ENCODE measurements at regions not wholly inside any gene's neighbourhood (a gene's known extent, or its start where the extent isn't known, plus 50 kb on each side); places are given as distances from the start of the nearest gene placed in this dataset.
A peak's percentile ranks its signal among the peaks of the same experiment; 100 is the strongest.

DNA sequence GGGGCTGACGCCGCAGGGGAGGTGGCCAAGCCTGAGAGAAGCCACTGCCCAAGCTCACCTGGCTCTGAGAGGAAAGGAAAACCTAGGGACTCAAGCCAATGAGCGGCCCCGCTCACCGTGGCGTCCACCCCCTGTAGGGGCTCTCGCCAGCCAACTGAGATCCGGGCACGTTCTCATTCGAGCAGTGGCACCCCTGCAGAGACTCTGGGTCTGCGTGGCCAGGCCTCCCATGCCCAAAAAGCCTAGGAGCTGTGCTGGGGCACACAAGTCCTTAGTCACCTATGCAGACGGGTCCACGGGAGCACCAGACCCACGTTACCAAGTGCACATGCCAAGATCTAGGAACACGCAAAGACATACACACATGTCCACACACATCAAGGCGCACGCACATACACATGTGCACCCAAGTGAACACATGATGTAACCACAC lies 106.2 kb downstream of the NCOR2 start:
- WGBS (ENCODE audit: insufficient coverage): 92% methylated on average over 17 of the region's 17 CpGs
- H3K36me3 ChIP-seq (ENCODE audit: control insufficient read depth, insufficient read depth, low read length): peaks cover 79% of the 10 kb centered on the region
- peaks cover 2% of the 10 kb centered on the region for H3K9me3 ChIP-seq (ENCODE audit: control insufficient read depth, insufficient read depth, low read length)
- H3K27me3 ChIP-seq (ENCODE audit: control insufficient read depth, insufficient read depth, low read length): no peaks in the 10 kb centered on the region
- no peak overlapping the region for H3K4me3 ChIP-seq (ENCODE audit: low read depth, low read length)
- DNase-seq (ENCODE audit: low read depth in 4 of 6, low spot score in 6 of 6): no peak
- H3K4me1 ChIP-seq (ENCODE audit: control insufficient read depth, insufficient read depth, low read length): peaks cover 54% of the 10 kb centered on the region
- H3K27ac ChIP-seq (ENCODE audit: low read depth, low read length): no peak overlapping the region

DNA sequence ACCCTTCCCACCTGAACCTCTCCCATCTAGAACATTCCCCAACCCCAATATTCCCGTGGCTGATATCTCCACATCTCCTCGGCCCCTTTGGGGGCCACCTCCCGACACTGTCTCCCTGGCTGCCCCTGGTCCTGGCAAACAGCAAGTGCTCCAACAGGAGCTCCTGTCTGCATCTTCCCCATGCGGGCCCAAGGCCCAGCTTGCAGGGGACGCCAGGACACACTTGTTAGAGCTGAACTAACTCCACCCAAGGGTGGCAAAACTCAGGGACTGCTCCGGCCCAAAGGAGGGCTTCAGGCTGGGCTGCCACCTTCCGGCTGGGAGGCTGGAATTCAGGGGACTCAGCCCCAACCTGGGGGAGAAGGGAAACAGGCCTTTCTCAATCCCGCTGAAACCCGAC lies 106.6 kb downstream of the NCOR2 start:
- no peaks in the 10 kb centered on the region for H3K27me3 ChIP-seq (ENCODE audit: control insufficient read depth, insufficient read depth, low read length)
- 91% methylated on average over 9 of the region's 9 CpGs for WGBS (ENCODE audit: insufficient coverage)
- peaks cover 55% of the 10 kb centered on the region for H3K4me1 ChIP-seq (ENCODE audit: control insufficient read depth, insufficient read depth, low read length)
- DNase-seq (ENCODE audit: low read depth in 4 of 6, low spot score in 6 of 6): no peak
- peaks cover 2% of the 10 kb centered on the region for H3K9me3 ChIP-seq (ENCODE audit: control insufficient read depth, insufficient read depth, low read length)
- peaks cover 79% of the 10 kb centered on the region for H3K36me3 ChIP-seq (ENCODE audit: control insufficient read depth, insufficient read depth, low read length)
- no peak overlapping the region for H3K27ac ChIP-seq (ENCODE audit: low read depth, low read length)
- no peak overlapping the region for H3K4me3 ChIP-seq (ENCODE audit: low read depth, low read length)

DNA sequence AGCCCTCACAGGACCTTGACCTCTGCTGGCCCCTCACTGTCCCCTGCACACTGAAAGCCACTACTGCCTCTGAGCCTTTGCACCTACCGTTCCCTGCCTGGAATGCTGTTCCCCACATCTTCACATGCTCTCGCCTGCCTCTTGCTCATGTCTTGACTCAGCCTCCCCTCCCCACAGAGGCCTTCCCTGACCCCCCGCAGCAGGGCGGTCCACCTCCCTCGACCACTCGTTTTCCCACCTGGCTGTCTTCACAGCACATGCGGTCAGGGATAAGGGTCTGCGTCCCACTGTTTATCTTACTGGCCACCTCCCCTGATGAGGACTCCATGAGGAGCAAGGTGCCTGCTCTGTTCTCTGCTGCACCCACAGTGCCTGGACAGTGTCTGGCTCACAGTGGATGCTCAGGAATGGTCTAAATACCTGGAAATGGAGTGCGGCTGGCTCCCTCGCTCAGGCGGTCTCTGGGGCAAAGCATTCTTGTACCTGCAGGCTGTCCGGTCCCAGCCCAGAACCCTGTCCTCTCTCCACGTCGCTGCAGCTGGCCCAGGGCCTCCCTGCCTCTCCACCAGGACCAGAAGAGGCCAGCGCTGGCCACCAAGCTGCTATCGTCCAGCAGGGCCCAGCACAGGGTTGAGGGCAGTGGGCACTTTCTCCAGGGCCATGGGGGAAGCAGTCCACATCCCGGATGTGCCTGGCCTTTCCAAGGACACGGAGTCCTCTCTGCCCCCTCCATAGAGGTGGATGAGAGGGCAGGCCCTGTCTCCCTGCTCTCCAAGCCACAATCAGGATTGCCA lies 107.4 kb downstream of the NCOR2 start:
- H3K27ac ChIP-seq (ENCODE audit: low read depth, low read length): no peak overlapping the region

DNA sequence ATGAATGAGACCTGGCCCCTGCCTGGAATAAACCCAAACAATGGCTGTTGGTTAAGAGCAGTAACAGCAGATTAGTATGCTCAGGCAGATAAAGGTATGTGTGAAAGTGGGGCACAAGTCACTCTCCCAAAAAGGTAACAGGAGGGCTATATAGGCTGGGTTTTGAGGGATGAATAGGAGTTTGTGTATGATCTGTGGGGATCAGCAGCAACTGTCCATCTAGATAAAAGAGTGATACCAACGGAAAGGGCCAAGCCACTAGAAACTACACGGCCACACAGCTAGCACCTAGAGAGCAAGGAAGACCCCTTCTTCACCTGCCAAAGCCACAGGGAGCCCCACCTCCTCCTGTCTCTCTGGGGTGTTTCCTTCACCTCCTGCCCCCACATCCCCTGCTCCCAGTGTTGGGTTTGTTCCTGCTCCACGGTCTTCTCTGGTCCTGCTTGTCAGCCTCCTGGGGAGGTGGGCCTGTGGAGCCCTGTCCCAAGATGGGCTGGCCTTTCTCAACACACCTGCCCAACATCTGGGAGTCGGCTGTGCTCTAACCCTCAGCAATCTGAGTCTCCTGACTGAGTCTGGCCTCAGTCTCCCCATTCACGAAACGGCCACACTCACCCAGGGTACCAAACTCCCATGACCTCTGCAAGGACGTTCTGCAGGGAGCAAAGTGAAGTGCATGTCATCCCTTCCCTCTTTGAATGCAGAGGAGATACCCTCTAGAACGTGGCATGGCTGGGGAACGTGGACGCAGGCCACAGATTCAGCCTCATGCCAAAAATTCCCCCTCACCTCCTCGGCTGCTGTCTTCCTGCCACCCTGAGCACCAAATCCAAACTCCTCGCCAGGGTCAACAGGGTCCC lies 108.2 kb downstream of the NCOR2 start:
- Histone ChIP-seq H3K36me3 (ENCODE audit: control insufficient read depth, insufficient read depth, low read length) (peaks cover 73% of the 10 kb centered on the region), H3K4me3 (ENCODE audit: low read depth, low read length) (no peak overlapping the region), H3K4me1 (ENCODE audit: control insufficient read depth, insufficient read depth, low read length) (peaks cover 62% of the 10 kb centered on the region), H3K9me3 (ENCODE audit: control insufficient read depth, insufficient read depth, low read length) (no peaks in the 10 kb centered on the region), H3K27me3 (ENCODE audit: control insufficient read depth, insufficient read depth, low read length) (no peaks in the 10 kb centered on the region), H3K27ac (ENCODE audit: low read depth, low read length) (no peak overlapping the region)
- DNase-seq (ENCODE audit: low read depth in 4 of 6, low spot score in 6 of 6): no peak
- WGBS (ENCODE audit: insufficient coverage): 95% methylated on average over 12 of the region's 12 CpGs

More for the DNA sequence above, 107.4 kb downstream of the NCOR2 start:
- DNase-seq (ENCODE audit: low read depth in 4 of 6, low spot score in 6 of 6): no peak
- Histone ChIP-seq H3K27me3 (ENCODE audit: control insufficient read depth, insufficient read depth, low read length) (no peaks in the 10 kb centered on the region), H3K4me1 (ENCODE audit: control insufficient read depth, insufficient read depth, low read length) (peaks cover 61% of the 10 kb centered on the region), H3K9me3 (ENCODE audit: control insufficient read depth, insufficient read depth, low read length) (peaks cover 2% of the 10 kb centered on the region), H3K36me3 (ENCODE audit: control insufficient read depth, insufficient read depth, low read length) (peaks cover 78% of the 10 kb centered on the region), H3K4me3 (ENCODE audit: low read depth, low read length) (no peak overlapping the region)
- WGBS (ENCODE audit: insufficient coverage): 98% methylated on average over 18 of the region's 18 CpGs

DNA sequence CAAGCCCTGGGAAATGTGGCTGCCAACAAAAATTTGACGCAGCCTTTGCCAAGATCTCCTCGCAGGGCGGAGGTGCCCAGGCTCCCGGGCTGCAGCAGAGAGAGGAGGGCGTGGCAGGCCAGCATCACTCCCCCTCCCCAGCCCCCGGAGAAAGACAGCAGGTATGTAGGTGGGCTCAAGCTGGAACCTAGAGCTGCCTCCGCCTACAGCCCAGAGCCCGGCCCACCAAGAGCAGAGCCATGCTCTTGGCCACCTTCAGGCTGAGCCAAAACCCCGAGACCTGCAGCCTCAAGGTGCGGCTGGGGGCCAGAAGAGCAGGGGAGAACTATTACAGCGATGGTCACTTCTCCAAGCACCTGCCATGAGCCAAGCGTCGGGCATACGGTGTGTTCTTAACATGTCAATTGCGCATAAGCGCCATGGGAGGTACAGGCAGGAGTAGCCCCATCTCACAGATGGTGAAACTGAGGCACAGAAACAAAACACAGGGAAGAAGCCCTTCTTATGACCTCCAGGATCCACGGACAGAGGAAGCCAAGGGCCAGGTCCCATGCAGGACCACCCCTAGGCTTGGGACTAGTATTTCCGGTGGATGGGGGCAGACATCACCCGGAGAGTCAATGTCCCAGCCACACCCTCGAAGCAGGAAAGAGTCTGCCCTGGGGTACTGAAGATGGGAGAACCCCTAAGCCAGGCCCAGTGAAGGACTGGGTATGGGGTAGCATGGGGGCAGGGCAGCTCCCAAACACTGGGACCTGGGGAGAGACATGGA lies 109.0 kb downstream of the NCOR2 start:
- peaks cover 76% of the 10 kb centered on the region for H3K36me3 ChIP-seq (ENCODE audit: control insufficient read depth, insufficient read depth, low read length)
- WGBS (ENCODE audit: insufficient coverage): 91% methylated on average over 15 of the region's 20 CpGs
- H3K9me3 ChIP-seq (ENCODE audit: control insufficient read depth, insufficient read depth, low read length): no peaks in the 10 kb centered on the region
- peak overlapping the region; percentile 82 for H3K27ac ChIP-seq (ENCODE audit: low read depth, low read length)
- no peak for DNase-seq (ENCODE audit: low read depth in 4 of 6, low spot score in 6 of 6)
- peaks cover 62% of the 10 kb centered on the region for H3K4me1 ChIP-seq (ENCODE audit: control insufficient read depth, insufficient read depth, low read length)
- H3K4me3 ChIP-seq (ENCODE audit: low read depth, low read length): no peak overlapping the region
- H3K27me3 ChIP-seq (ENCODE audit: control insufficient read depth, insufficient read depth, low read length): no peaks in the 10 kb centered on the region

DNA sequence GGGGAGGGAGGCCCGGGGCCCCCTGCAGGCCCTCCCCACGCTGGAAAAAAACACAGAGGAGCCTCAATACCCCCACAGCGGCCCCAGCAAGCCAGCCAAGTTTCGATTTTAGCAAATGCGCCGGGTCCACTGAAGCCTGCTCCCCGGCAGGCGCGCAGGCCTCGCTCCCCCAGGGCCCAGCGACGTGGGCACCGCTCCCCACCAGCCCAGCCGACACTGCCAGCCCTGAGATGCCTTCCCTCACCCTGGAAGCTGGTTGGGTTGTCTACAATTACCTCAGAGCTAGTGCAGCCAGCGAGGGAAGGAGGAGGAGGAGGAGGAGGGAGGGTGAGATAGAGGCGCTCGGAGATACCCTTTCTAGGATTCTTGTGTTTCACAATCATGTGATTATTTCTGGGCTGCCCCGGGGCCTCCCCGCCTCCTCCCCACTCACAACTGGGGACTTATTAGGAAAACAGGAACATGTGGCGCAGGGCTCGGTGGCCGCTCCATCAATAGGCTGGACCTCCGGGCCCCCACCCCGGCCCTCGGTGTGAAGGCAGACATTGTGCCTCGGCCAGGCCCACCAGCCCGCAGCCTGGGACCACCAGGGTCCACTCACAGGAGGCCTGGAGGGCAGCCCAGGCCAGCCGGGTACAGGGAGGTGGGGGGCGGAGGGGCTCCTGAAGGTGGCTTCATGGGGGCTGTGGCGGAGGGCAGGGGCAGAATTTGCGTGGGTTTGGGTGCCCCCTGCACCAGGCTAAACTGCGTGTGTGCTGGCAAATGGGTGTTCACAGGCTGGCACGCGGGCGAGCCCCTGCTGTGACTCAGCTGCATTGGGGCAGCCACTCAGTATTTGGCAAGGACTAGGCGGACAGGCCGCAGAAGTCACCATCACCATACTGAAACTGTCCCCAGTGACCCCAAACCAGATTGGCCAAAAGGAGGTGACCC lies 109.9 kb downstream of the NCOR2 start:
- Histone ChIP-seq H3K4me3 (ENCODE audit: low read depth, low read length) (peak overlapping the region; percentile 10), H3K27ac (ENCODE audit: low read depth, low read length) (peak overlapping the region; percentile 82), H3K27me3 (ENCODE audit: control insufficient read depth, insufficient read depth, low read length) (no peaks in the 10 kb centered on the region), H3K9me3 (ENCODE audit: control insufficient read depth, insufficient read depth, low read length) (no peaks in the 10 kb centered on the region), H3K36me3 (ENCODE audit: control insufficient read depth, insufficient read depth, low read length) (peaks cover 79% of the 10 kb centered on the region), H3K4me1 (ENCODE audit: control insufficient read depth, insufficient read depth, low read length) (peaks cover 62% of the 10 kb centered on the region)
- DNase-seq (ENCODE audit: low read depth in 4 of 6, low spot score in 6 of 6): peak in 2 of 6 donors; percentile 74 to 84
- 25% methylated on average over 32 of the region's 37 CpGs for WGBS (ENCODE audit: insufficient coverage)

DNA sequence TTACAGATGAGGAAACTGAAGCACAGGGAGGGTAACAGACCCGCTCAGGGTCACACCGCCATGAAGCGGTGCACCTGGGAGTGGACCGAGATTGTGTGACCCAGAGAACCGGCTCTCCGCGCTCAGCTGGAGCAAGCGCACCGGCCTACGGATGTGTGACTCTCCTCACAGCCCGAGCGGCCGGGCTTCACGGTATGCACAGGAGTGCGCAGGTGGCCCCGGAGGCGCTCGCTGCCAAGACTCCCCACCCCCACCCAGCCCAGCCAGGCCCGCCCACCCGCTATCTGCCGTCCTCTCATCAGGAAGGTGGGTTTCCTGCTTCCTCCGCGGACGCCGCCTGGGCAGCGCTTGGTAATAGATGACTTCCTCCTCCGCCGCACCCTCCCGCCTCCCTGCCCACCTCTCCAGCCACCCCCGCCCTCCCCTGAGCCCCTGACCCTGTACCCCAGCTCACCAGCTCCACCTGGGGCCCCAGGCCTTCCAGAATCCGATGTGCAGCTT lies 110.7 kb downstream of the NCOR2 start:
- no peak overlapping the region for H3K4me3 ChIP-seq (ENCODE audit: low read depth, low read length)
- no peaks in the 10 kb centered on the region for H3K27me3 ChIP-seq (ENCODE audit: control insufficient read depth, insufficient read depth, low read length)
- H3K4me1 ChIP-seq (ENCODE audit: control insufficient read depth, insufficient read depth, low read length): peaks cover 65% of the 10 kb centered on the region
- WGBS (ENCODE audit: insufficient coverage): 87% methylated on average over 17 of the region's 31 CpGs
- DNase-seq (ENCODE audit: low read depth in 4 of 6, low spot score in 6 of 6): no peak
- H3K9me3 ChIP-seq (ENCODE audit: control insufficient read depth, insufficient read depth, low read length): no peaks in the 10 kb centered on the region
- H3K36me3 ChIP-seq (ENCODE audit: control insufficient read depth, insufficient read depth, low read length): peaks cover 80% of the 10 kb centered on the region
- H3K27ac ChIP-seq (ENCODE audit: low read depth, low read length): peak overlapping the region; percentile 82

DNA sequence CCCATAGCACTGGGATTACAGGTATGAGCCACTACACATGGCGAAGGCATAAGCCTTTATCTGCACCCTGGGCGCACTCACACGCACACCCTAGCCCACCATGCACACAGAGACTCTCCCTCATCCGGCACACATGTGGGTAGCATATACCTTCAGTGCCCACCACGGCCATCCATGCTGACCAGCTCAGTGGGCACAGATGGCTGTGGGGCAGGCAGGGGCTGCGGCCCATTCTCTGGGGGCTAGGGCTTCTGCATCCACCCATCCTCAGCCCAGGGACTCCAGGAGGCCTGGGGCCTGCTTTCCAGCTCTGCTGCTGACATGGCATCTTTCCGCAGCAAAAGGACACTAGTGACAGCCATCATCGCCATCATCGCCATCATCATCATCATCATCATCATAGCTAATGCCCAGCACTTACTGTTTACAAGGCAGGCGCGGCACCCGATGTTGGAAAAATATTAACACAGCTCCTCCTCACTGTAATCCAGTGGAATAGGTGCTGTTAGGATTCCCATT lies 111.2 kb downstream of the NCOR2 start:
- peaks cover 76% of the 10 kb centered on the region for H3K36me3 ChIP-seq (ENCODE audit: control insufficient read depth, insufficient read depth, low read length)
- no peaks in the 10 kb centered on the region for H3K27me3 ChIP-seq (ENCODE audit: control insufficient read depth, insufficient read depth, low read length)
- no peak overlapping the region for H3K4me3 ChIP-seq (ENCODE audit: low read depth, low read length)
- H3K27ac ChIP-seq (ENCODE audit: low read depth, low read length): no peak overlapping the region
- DNase-seq (ENCODE audit: low read depth in 4 of 6, low spot score in 6 of 6): no peak
- no peaks in the 10 kb centered on the region for H3K9me3 ChIP-seq (ENCODE audit: control insufficient read depth, insufficient read depth, low read length)
- H3K4me1 ChIP-seq (ENCODE audit: control insufficient read depth, insufficient read depth, low read length): peaks cover 68% of the 10 kb centered on the region
- WGBS (ENCODE audit: insufficient coverage): 94% methylated on average over 9 of the region's 12 CpGs

Data from spinal cord (tissue), 9 donors.